Ovary (tissue), 7 donors: ENCODE measurements at regions not wholly inside any gene's neighbourhood (a gene's known extent, or its start where the extent isn't known, plus 50 kb on each side); places are given as distances from the start of the nearest gene placed in this dataset.

Experiments used
- DNase-seq, 5 donors: peaks; one replicate each; pipeline ENCODE4 v3.0.0-alpha.2; 2019 to 2020
- H3K27ac ChIP-seq, 2 donors: fragments of 200-600 bp; one replicate each; pipeline versions ENCODE4 v1.5.1 to v1.8.0; 2019 to 2022
- H3K27me3 ChIP-seq: fragments of 200-600 bp; one replicate; pipeline ENCODE4 v1.8.0; 2022
- H3K36me3 ChIP-seq: fragments of 200-600 bp; sonication (generic); one replicate; pipeline ENCODE4 v1.5.1; 2019
- H3K4me1 ChIP-seq: one replicate; pipeline ENCODE4 v1.8.1; 2013; ENCODE audit warnings: mild to moderate bottlenecking, moderate library complexity; ENCODE audit not compliant: insufficient read depth
- H3K4me3 ChIP-seq: fragments of 200-600 bp; sonication (generic); one replicate; pipeline ENCODE4 v1.5.1; 2017
- H3K9me3 ChIP-seq, 2 donors: fragments of 200-600 bp in 1 of 2; sonication (generic) in 1 of 2; one replicate each; pipeline versions ENCODE4 v1.5.1 to v1.8.1; 2013 to 2019; ENCODE audit warnings: mild to moderate bottlenecking in 1 of 2, moderate library complexity in 1 of 2
- CTCF ChIP-seq, 3 donors: fragments of 450-650 bp in 2 of 3; fragments of 200-600 bp in 1 of 3; IDR thresholded peaks; one replicate each; pipeline versions ENCODE4 v1.5.1 to v1.8.0; 2016 to 2022; ENCODE audit warnings: antibody characterized with exemption in 3 of 3, mild to moderate bottlenecking in 1 of 3
- EP300 ChIP-seq: sonication (generic); formaldehyde crosslinking; IDR thresholded peaks from one replicate; pipeline ENCODE4 v1.6.1; 2017; ENCODE audit warnings: antibody characterized with exemption
- POLR2A ChIP-seq: fragments of 450-650 bp; IDR thresholded peaks from one replicate; pipeline ENCODE4 v1.6.1; 2017; ENCODE audit warnings: antibody characterized with exemption, mild to moderate bottlenecking, moderate library complexity
- WGBS, 3 donors: extraction: QIAGEN DNeasy Blood & Tissue Kit in 1 of 3; methylation state at CpG; one replicate each; pipeline versions ENCODE4 v1.1.5 to v1.1.7; 2013 to 2017; 5-methylcytosine and 5-hydroxymethylcytosine counted together
- intact Hi-C, 4 donors: fragments of 100-400 bp; cut with DNase I; formaldehyde crosslinking; loops; one replicate each; pipeline versions ENCODE4 v1.11.0 to v1.15.1; 2022 to 2023
- donor health status: DM: no; HTN: no; CAD: no; lungs with moderate emphysema.
- donor health status: DM: no; HTN: no; CAD: no.
- donor health status: Bipolar disorder and iron deficiency.
- donor health status: DM: no; HTN: no; CAD: no.
- donor health status: DM: yes; HTN: yes; CAD: no.

DNA sequence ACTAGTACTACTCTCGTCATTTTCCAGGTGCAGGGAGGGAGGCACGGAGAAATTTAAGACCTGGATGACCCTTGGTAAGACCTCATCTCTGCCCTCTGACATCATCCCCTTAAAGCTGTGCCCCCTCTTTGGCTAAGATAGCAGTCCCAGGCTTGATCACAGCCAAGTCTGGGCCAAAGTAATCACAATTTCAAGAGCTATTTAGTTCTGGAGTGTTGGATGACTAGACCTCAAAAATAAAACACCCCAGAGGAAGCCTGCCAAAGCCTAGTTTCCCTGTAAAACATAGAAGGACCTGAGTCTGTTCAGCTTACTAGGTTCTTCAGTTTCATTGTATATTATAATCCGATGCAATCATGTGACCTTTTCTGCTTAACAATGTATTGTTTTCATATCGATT, 144.6 kb upstream of the ARHGEF9 start:
- 70 to 74% (median 72%) methylated on average over 4 of the region's 4 CpGs for WGBS, 3 donors
- Histone ChIP-seq H3K4me3 (no peak overlapping the region), H3K36me3 (no peaks in the 10 kb centered on the region), H3K9me3 (no peaks in the 10 kb centered on the region), H3K27me3 (no peaks in the 10 kb centered on the region), H3K27ac (no peak overlapping the region), H3K4me1 (no peaks in the 10 kb centered on the region)
- DNase-seq: no peak
- no peak for TF ChIP-seq POLR2A
- no peak for TF ChIP-seq CTCF (IDR thresholded peaks at IDR 0.05)
- TF ChIP-seq EP300: no peak
- intact Hi-C loops: no loop called here

- Histone ChIP-seq H3K36me3 (no peaks in the 10 kb centered on the region), H3K27me3 (no peaks in the 10 kb centered on the region), H3K9me3 (no peaks in the 10 kb centered on the region), H3K4me3 (no peak overlapping the region), H3K4me1 (no peaks in the 10 kb centered on the region), H3K27ac (no peak overlapping the region)
- DNase-seq: no peak
- no peak for TF ChIP-seq EP300
- no peak for TF ChIP-seq POLR2A
- no peak for TF ChIP-seq CTCF (IDR thresholded peaks at IDR 0.05)
- 79 to 85% (median 81%) methylated on average over 2 of the region's 2 CpGs for WGBS, 3 donors
- intact Hi-C loops: no loop called here
Observed at GRCh38 chrX:63927848-63928247, 142.8 kb upstream of the ARHGEF9 start.

- no peaks in the 10 kb centered on the region for H3K4me1 ChIP-seq
- no peak overlapping the region for H3K4me3 ChIP-seq
- H3K36me3 ChIP-seq: no peaks in the 10 kb centered on the region
- DNase-seq: no peak
- no peak for TF ChIP-seq EP300
- no peak for TF ChIP-seq CTCF (IDR thresholded peaks at IDR 0.05)
- TF ChIP-seq POLR2A: no peak
- no peak overlapping the region for H3K27ac ChIP-seq
- 38 to 49% (median 42%) methylated on average over 2 of the region's 2 CpGs for WGBS, 3 donors
- intact Hi-C loops: no loop called here
- no peaks in the 10 kb centered on the region for H3K9me3 ChIP-seq
- no peaks in the 10 kb centered on the region for H3K27me3 ChIP-seq
Observed at GRCh38 chrX:63922221-63922620, 137.2 kb upstream of the ARHGEF9 start.

DNA sequence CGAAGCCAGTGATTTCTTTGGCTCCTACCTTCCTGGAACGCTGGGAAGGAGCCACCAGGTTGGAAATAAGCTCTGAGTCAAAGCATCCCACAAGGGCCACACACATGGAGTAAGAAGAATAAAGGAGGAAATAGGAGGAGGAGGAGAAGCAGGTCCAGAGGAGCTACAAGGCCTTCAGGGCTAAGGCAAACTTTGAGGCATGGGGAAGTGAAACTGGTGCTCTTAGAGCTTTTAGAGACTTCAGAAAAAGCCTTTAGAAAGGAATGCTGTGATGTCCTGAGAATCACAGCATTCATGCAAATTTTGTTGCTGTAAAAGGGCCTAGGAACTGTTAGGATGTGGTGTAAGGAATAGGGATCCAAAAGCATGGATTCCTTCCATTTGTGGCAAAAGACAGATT, 135.9 kb upstream of the ARHGEF9 start:
- DNase-seq: no peak
- Histone ChIP-seq H3K27ac (no peak overlapping the region), H3K36me3 (no peaks in the 10 kb centered on the region), H3K4me1 (no peaks in the 10 kb centered on the region), H3K27me3 (no peaks in the 10 kb centered on the region), H3K4me3 (no peak overlapping the region), H3K9me3 (no peaks in the 10 kb centered on the region)
- 47 to 51% (median 48%) methylated on average over 2 of the region's 2 CpGs for WGBS, 3 donors
- intact Hi-C loops: no loop called here
- no peak for TF ChIP-seq EP300
- TF ChIP-seq POLR2A: no peak
- TF ChIP-seq CTCF (IDR thresholded peaks at IDR 0.05): no peak

- no peaks in the 10 kb centered on the region for H3K27me3 ChIP-seq
- no peaks in the 10 kb centered on the region for H3K36me3 ChIP-seq
- H3K27ac ChIP-seq: no peak overlapping the region
- no peak for TF ChIP-seq CTCF (IDR thresholded peaks at IDR 0.05)
- no peak for TF ChIP-seq EP300
- TF ChIP-seq POLR2A: no peak
- no peaks in the 10 kb centered on the region for H3K4me1 ChIP-seq
- no peak overlapping the region for H3K4me3 ChIP-seq
- H3K9me3 ChIP-seq: no peaks in the 10 kb centered on the region
- intact Hi-C loops: no loop called here
- no peak for DNase-seq
Observed at GRCh38 chrX:63919081-63919480, 134.1 kb upstream of the ARHGEF9 start.
